GM18861 (cell line): ENCODE measurements at regions not wholly inside any gene's neighbourhood (a gene's known extent, or its start where the extent isn't known, plus 50 kb on each side); places are given as distances from the start of the nearest gene placed in this dataset.
"Not testable (repeated sequence)": the region's sequence is repeated elsewhere in the genome, so short reads cannot be mapped to it uniquely, and the experiment has no call there.

Experiments
- ATAC-seq: cut with Tn5 transposase; IDR thresholded peaks from one replicate; pipeline ENCODE4 v1.9.1; 2021; ENCODE audit not compliant: unreplicated experiment

- no peak for ATAC-seq
These were observed 213.0 kb upstream of the GK2 start for GRCh38 chr4:79621061-79621460.

GRCh38 chr4:79620617-79621016 lies 212.6 kb upstream of the GK2 start:
- ATAC-seq, result no peak

- ATAC-seq, result no peak
These were observed 205.4 kb upstream of the GK2 start for GRCh38 chr4:79613269-79613935.

- ATAC-seq, result no peak
These were observed 203.0 kb upstream of the GK2 start for GRCh38 chr4:79611026-79611425.

GRCh38 chr4:79609817-79610216 lies 201.8 kb upstream of the GK2 start:
- no peak for ATAC-seq

- ATAC-seq, result no peak
These were observed 200.0 kb upstream of the GK2 start for GRCh38 chr4:79607979-79608378.

- ATAC-seq, result no peak
These were observed 196.1 kb upstream of the GK2 start for GRCh38 chr4:79604152-79604551.

GRCh38 chr4:79603681-79604080 lies 195.7 kb upstream of the GK2 start:
- peak; percentile 59 for ATAC-seq

GRCh38 chr4:79599691-79600090 lies 191.7 kb upstream of the GK2 start:
- no peak for ATAC-seq

- ATAC-seq, result no peak
These were observed 190.8 kb upstream of the GK2 start for GRCh38 chr4:79598801-79599200.

- no peak for ATAC-seq
These were observed 190.2 kb upstream of the GK2 start for GRCh38 chr4:79598214-79598613.

- no peak for ATAC-seq
These were observed 189.2 kb upstream of the GK2 start for GRCh38 chr4:79597266-79597665.

- ATAC-seq, result not testable (repeated sequence)
These were observed 184.2 kb upstream of the GK2 start for GRCh38 chr4:79592218-79592617.

GRCh38 chr4:79588679-79589078 lies 180.7 kb upstream of the GK2 start:
- no peak for ATAC-seq

- not testable (repeated sequence) for ATAC-seq
These were observed 179.2 kb upstream of the GK2 start for GRCh38 chr4:79587207-79587606.

GRCh38 chr4:79585834-79586233 lies 177.8 kb upstream of the GK2 start:
- no peak for ATAC-seq

- ATAC-seq, result no peak
These were observed 177.3 kb upstream of the GK2 start for GRCh38 chr4:79585330-79585729.

- no peak for ATAC-seq
These were observed 176.9 kb upstream of the GK2 start for GRCh38 chr4:79584902-79585301.

GRCh38 chr4:79584352-79584751 lies 176.3 kb upstream of the GK2 start:
- ATAC-seq, result no peak

- ATAC-seq, result no peak
These were observed 170.6 kb upstream of the GK2 start for GRCh38 chr4:79578606-79579005.

- ATAC-seq, result peak; percentile 57
These were observed 168.4 kb upstream of the GK2 start for GRCh38 chr4:79576429-79576753.

- ATAC-seq, result no peak
These were observed 167.8 kb upstream of the GK2 start for GRCh38 chr4:79575709-79576428.
